Central memory CD8-positive, alpha-beta T cell (primary cell): ENCODE measurements at regions not wholly inside any gene's neighbourhood (a gene's known extent, or its start where the extent isn't known, plus 50 kb on each side); places are given as distances from the start of the nearest gene placed in this dataset.
"Not testable (repeated sequence)": the region's sequence is repeated elsewhere in the genome, so short reads cannot be mapped to it uniquely, and the experiment has no call there.

Experiments
- ATAC-seq: fragments of 150-1000 bp; cut with Tn5 transposase; replicated peaks from 2 replicates; pipeline ENCODE4 v1.10.0; 2022; ENCODE audit warnings: mild to moderate bottlenecking, moderate FRiP score, moderate number of reproducible peaks; ENCODE audit not compliant: poor library complexity, severe bottlenecking; ENCODE audit errors: extremely low read depth
- DNase-seq, 2 donors: peaks; one replicate each; pipeline ENCODE4 v3.0.0; 2021; ENCODE audit warnings: low spot score in 2 of 2
- H3K27ac Mint-ChIP-seq: one replicate; pipeline ENCODE4 v1.8.0; 2022; ENCODE audit warnings: low read depth, mild to moderate bottlenecking, moderate library complexity, mixed read lengths
- H3K27me3 Mint-ChIP-seq: one replicate; pipeline ENCODE4 v1.8.0; 2022; ENCODE audit warnings: mixed read lengths
- H3K36me3 Mint-ChIP-seq: one replicate; pipeline ENCODE4 v1.8.0; 2022; ENCODE audit warnings: mild to moderate bottlenecking, moderate library complexity, mixed read lengths; ENCODE audit not compliant: insufficient read depth
- H3K4me1 Mint-ChIP-seq: one replicate; pipeline ENCODE4 v1.8.0; 2022; ENCODE audit warnings: mixed read lengths
- H3K4me3 Mint-ChIP-seq: one replicate; pipeline ENCODE4 v1.8.0; 2022; ENCODE audit warnings: mild to moderate bottlenecking, moderate library complexity, mixed read lengths
- H3K9me3 Mint-ChIP-seq: one replicate; pipeline ENCODE4 v1.8.0; 2022; ENCODE audit warnings: mixed read lengths

DNA sequence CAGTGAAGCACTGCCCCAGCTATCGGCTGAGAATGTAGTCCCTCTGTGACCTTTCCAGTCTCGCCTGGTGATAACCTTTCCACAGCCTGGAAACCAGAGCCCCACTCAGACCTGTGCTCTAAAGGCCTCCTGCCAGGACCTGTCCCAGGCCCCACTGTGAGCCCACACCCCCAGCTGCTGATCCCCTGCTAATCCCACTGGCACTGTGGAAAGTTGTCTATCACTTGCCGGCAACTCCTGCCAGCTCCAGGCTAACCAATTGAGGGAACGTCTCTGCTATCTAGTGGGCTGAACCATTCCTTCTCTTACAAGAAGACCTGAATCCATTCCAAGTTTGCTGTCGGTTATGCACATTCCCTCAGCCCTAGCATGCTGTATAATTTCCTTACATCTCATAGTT lies 328.2 kb downstream of the FAM181B start:
- ATAC-seq: no peak

DNA sequence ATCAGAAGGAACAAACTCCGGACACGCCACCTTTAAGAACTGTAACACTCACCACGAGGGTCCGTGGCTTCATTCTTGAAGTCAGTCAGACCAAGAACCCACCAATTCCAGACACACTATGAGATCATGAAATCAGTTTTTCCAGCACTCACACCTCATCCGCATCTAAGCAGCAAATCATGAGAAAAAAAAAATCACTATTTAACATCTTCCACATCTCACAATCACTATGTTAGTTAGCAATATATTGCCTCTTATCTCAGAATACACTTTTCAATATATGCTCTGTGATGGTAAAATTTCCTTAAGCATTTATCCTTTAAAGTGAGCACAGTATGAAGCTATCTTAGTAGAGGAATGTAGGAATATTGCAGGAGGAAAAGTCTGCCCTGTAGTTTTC lies 328.7 kb downstream of the FAM181B start:
- Mint-ChIP-seq H3K27ac (no peak overlapping the region), H3K36me3 (peaks cover 2% of the 10 kb centered on the region), H3K4me1 (no peaks in the 10 kb centered on the region), H3K9me3 (peaks cover 12% of the 10 kb centered on the region), H3K27me3 (no peaks in the 10 kb centered on the region), H3K4me3 (no peak overlapping the region)
- DNase-seq (no peak), ATAC-seq (no peak)

More for the DNA sequence above, 328.2 kb downstream of the FAM181B start:
- DNase-seq: no peak
- H3K4me3 Mint-ChIP-seq: no peak overlapping the region
- H3K4me1 Mint-ChIP-seq: no peaks in the 10 kb centered on the region
- peaks cover 2% of the 10 kb centered on the region for H3K36me3 Mint-ChIP-seq
- peaks cover 10% of the 10 kb centered on the region for H3K9me3 Mint-ChIP-seq
- no peak overlapping the region for H3K27ac Mint-ChIP-seq
- no peaks in the 10 kb centered on the region for H3K27me3 Mint-ChIP-seq

DNA sequence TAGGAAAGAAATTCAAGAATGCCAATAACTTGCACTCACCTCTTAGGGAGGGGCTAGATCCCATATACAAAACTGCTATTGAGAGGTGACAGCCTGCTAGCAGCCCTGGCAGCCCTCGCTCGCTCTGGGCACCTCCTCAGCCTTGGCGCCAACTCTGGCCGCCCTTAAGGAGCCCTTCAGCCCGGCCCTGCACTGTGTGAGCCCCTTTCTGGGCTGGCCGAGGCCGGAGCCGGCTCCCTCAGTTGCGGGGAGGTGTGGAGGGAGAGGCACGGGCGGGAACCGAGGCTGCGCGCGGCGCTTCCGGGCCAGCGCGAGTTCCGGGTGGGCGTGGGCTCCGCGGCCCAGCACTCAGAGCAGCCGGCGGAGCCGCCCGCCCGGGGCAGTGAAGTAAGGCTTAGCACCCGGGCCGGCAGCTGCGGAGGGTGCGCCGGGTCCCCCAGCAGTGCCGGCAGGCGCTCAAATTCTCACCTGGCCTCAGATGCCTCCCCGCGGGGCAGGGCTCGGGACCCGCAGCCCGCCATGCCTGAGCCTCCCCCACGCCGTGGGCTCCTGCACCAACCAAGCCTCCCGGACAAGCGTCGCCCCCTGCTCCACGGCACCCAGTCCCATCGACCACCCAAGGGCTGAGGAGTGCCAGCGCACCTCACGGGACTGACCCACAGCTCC lies 329.9 kb downstream of the FAM181B start:
- DNase-seq: no peak
- no peak overlapping the region for H3K4me3 Mint-ChIP-seq
- no peaks in the 10 kb centered on the region for H3K27me3 Mint-ChIP-seq
- peaks cover 14% of the 10 kb centered on the region for H3K9me3 Mint-ChIP-seq
- no peaks in the 10 kb centered on the region for H3K4me1 Mint-ChIP-seq
- no peak for ATAC-seq
- H3K36me3 Mint-ChIP-seq: peaks cover 2% of the 10 kb centered on the region
- H3K27ac Mint-ChIP-seq: no peak overlapping the region

DNA sequence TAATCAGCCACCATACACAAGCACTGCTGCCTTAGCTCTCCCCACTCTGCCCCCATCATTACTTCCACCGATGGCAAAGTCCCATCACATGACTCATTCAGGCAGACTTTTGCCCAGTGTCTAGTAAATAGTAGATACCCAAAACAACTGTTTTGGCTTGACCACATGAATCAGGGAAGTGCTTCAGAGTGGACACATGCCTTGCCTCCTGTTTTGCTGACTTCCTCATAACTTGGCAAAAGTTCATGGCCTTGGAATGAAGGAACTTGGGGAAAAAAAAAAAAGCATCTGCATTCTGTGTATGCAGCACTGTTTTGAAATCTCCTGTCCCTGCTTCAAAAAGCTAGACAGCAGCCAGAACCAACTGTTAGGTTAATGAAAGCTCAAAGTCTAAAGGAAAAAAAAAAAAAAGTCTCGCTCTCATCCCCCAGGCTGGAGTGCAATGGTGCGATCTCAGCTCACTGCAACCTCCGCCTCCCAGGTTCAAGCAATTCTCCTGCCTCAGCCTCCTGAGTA lies 335.3 kb downstream of the FAM181B start:
- no peak for ATAC-seq
- Mint-ChIP-seq H3K36me3 (peaks cover 1% of the 10 kb centered on the region), H3K27ac (no peak overlapping the region), H3K27me3 (no peaks in the 10 kb centered on the region), H3K4me1 (no peaks in the 10 kb centered on the region), H3K9me3 (peaks cover 8% of the 10 kb centered on the region), H3K4me3 (no peak overlapping the region)
- no peak for DNase-seq

DNA sequence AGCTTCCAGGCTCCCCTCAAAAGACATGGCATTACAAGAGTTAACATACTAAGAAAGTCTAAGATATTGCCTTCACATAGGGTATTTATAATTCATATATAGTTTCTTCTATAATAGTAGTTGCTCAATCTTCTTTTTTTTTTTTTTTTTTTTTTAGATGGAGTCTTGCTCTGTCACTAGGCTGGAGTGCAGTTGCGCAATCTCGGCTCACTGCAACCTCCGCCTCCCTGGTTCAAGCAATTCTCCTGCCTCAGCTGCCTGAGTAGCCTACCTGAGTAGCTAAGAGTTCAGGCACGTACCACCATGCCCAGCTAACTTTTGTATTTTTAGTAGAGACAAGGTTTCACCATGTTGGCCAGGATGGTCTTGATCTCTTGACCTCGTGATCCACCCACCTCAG lies 337.0 kb downstream of the FAM181B start:
- not testable (repeated sequence) for H3K36me3 Mint-ChIP-seq, H3K9me3 Mint-ChIP-seq

DNA sequence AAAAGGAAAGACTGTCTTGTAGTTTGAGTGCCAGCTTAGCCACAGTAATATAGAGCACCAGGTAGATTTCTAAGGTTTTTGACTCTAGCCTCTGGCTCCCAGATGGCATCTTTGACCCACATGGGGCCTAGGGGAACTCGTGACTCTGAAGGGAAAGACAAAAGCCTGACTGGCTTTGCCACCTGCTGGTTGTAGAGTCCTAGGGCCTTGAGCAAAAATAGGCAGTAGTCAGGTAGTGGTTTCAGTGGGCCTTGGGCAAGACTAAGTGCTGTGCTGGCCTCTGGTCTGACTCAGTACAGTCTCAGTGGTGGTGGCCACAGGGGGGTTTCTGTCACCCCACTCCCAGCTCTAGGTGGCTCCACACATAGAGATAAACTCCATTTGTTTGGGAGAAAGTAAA lies 349.4 kb downstream of the FAM181B start:
- H3K4me3 Mint-ChIP-seq: no peak overlapping the region
- DNase-seq: no peak
- no peaks in the 10 kb centered on the region for H3K27me3 Mint-ChIP-seq
- peaks cover 18% of the 10 kb centered on the region for H3K9me3 Mint-ChIP-seq
- ATAC-seq: no peak
- H3K27ac Mint-ChIP-seq: no peak overlapping the region
- H3K4me1 Mint-ChIP-seq: no peaks in the 10 kb centered on the region
- no peaks in the 10 kb centered on the region for H3K36me3 Mint-ChIP-seq

More for the DNA sequence above, 337.0 kb downstream of the FAM181B start:
- not testable (repeated sequence) for H3K27me3 Mint-ChIP-seq, H3K27ac Mint-ChIP-seq, H3K4me3 Mint-ChIP-seq, H3K4me1 Mint-ChIP-seq, DNase-seq, ATAC-seq

DNA sequence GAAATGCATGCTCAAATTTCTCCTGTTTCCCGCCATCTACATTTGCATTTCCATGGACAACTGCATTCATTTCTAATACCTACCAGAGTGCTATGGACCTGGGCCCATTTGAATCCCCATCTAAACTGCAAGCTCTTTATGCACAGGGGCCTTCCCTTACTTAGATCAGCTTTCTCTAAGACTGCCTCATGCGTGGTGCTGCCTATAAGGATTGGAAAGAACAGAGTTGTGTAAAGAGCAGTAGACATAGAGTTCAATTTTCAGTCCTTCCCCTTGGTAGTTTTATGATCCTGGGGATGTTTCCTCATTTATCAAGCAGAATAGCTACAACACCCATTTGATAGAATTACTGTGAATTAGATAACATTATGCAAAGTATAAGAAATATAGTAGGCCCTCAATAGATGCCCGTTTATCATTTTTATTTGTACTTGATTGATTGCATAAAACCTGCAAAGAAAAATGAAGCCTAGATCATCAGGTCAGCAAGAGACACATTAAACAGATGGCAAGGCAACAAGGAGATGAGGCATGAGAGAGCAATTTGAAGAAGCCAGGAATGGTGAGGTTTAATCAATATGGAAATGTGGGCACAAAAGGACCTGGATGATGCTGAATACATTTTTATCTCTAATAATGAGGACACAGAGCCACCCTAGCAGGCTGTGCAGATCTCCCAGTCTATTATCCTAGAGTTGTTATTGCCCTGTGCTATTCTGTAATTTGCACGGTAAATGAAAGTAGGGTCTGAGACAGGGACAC lies 359.7 kb downstream of the FAM181B start:
- no peak overlapping the region for H3K4me3 Mint-ChIP-seq
- DNase-seq (no peak), ATAC-seq (no peak)
- H3K27ac Mint-ChIP-seq: no peak overlapping the region
- H3K27me3 Mint-ChIP-seq: no peaks in the 10 kb centered on the region
- no peaks in the 10 kb centered on the region for H3K4me1 Mint-ChIP-seq
- H3K36me3 Mint-ChIP-seq: no peaks in the 10 kb centered on the region
- peaks cover 6% of the 10 kb centered on the region for H3K9me3 Mint-ChIP-seq

DNA sequence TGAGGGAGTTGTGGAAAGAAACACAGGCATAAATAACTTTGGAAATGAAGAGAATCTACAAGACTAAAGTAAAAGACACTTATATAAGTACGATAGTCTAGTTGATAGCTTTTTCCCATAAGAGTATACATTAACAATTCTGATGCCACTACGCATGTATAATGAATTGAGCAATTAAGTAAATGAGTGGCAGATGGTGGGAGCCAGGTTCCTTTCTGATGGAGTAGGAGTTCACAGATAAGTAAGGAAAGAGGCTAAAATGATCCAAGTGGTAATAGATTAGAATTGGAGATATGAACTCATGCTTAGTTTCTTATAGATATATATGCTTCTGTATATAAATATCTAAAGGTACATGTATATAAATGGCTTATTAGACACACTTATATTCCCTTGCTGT lies 368.3 kb downstream of the FAM181B start:
- DNase-seq (no peak), ATAC-seq (no peak)
- no peak overlapping the region for H3K4me3 Mint-ChIP-seq
- no peak overlapping the region for H3K27ac Mint-ChIP-seq
- H3K36me3 Mint-ChIP-seq: no peaks in the 10 kb centered on the region
- peaks cover 9% of the 10 kb centered on the region for H3K9me3 Mint-ChIP-seq
- no peaks in the 10 kb centered on the region for H3K4me1 Mint-ChIP-seq
- no peaks in the 10 kb centered on the region for H3K27me3 Mint-ChIP-seq

DNA sequence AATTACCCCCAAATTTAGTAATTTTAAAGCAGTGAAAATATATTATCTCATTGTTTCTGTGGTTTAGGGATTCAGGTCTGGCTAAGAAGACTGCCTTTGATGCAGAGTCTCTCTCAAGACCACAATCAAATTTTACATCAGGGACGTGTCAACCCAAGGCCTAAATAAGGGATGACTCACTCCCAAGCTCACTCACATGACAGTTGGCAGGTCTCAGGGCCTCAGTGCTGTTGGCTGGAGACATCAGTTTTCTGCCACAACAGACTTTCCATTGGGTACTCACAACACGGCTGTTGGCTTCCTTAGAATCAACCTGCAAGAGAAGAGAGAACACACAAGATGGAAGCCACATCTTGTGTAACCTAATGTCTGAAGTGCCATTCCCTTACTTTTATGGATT lies 377.3 kb downstream of the FAM181B start:
- H3K9me3 Mint-ChIP-seq: no peaks in the 10 kb centered on the region
- H3K27ac Mint-ChIP-seq: no peak overlapping the region
- no peak for ATAC-seq
- no peak for DNase-seq
- no peaks in the 10 kb centered on the region for H3K4me1 Mint-ChIP-seq
- H3K36me3 Mint-ChIP-seq: no peaks in the 10 kb centered on the region
- no peak overlapping the region for H3K4me3 Mint-ChIP-seq
- no peaks in the 10 kb centered on the region for H3K27me3 Mint-ChIP-seq

DNA sequence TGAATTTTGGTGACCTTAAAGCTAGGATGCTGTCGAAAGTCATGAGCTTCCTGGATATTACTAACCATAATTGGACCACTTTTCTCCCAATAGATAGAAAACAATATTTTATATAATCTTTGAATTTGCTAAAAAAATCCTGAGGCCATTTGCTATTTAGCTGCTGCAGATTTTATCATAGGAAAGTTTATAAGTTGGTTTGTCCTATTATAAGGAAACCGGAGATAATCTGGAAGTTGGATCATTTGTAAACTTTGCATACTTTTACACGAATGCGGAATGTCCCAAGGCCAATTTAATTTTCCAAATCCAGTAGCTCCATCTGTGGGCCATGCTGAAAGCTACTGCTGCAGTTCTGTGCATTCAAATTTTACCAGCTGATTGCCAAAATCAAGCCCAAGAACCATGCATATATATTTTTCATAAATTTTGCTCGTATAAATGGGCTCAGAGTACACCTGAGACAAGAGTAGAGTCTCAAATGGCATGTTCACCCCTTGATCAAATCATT lies 378.3 kb downstream of the FAM181B start:
- Mint-ChIP-seq H3K36me3 (no peaks in the 10 kb centered on the region), H3K27ac (no peak overlapping the region), H3K9me3 (no peaks in the 10 kb centered on the region), H3K4me1 (no peaks in the 10 kb centered on the region), H3K27me3 (no peaks in the 10 kb centered on the region), H3K4me3 (no peak overlapping the region)
- no peak for ATAC-seq
- DNase-seq: no peak

DNA sequence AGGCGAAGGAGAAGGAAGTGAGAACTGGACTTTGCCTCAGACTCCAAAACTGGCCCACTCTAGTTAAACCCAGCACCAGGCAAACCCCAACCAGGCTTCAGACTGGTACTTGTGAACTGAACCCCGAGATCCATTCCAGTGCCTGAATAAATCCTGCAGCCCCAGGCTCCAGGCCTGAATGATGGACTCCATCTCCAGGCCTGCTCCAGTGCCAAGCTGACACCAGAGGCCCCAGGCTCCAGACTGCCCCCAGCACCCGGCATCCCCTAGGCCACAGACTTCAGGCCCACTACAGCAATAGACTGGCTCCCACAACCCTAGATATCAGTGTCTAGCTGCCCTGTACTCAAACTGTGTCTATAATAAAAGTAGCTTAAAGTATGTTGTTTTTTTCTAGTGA lies 406.8 kb downstream of the FAM181B start:
- Mint-ChIP-seq H3K27me3 (no peaks in the 10 kb centered on the region), H3K36me3 (no peaks in the 10 kb centered on the region), H3K27ac (no peak overlapping the region), H3K4me1 (no peaks in the 10 kb centered on the region), H3K4me3 (no peak overlapping the region), H3K9me3 (no peaks in the 10 kb centered on the region)
- ATAC-seq (no peak), DNase-seq (no peak)

DNA sequence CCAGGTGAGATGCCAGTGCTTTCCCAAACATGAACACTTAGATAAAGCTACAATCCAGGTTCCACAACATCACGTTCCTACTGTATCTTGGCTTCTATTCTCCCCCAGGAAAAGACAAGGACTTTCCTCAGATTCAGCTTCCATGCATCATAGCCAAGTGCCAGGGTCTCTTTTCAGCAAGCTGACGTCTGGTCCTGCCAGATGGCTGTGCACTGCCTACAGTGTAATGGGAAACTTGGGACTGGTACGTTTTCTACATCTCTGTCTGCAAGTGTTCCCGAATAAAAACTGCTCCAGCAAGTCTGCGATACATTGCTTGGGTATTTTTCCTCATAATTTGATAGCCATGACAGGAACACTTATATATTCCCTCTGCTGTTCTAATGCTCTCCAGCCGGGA lies 412.5 kb downstream of the FAM181B start:
- H3K36me3 Mint-ChIP-seq: no peaks in the 10 kb centered on the region
- H3K27me3 Mint-ChIP-seq: no peaks in the 10 kb centered on the region
- H3K9me3 Mint-ChIP-seq: no peaks in the 10 kb centered on the region
- H3K4me1 Mint-ChIP-seq: no peaks in the 10 kb centered on the region
- DNase-seq (no peak), ATAC-seq (no peak)
- no peak overlapping the region for H3K4me3 Mint-ChIP-seq
- H3K27ac Mint-ChIP-seq: no peak overlapping the region

DNA sequence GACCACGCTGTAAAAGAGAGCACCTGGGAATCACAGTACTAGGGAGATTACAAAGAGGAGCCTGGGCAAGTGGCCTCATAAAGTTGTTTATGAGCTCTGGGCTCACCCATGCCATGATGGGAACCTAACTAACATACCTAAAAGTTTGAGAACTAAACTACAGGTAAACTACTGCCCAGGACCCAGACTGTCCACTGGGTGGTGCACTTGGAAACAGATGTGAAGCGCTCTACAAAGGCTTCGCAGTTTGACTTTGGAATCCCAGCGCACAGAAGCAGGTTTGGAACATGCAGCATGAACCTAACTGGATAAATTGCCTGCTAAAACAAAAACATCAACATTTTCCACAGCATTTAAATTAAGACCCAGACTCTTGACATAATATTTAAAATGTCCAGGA lies 418.6 kb downstream of the FAM181B start:
- no peaks in the 10 kb centered on the region for H3K36me3 Mint-ChIP-seq
- ATAC-seq (no peak), DNase-seq (no peak)
- no peaks in the 10 kb centered on the region for H3K9me3 Mint-ChIP-seq
- no peaks in the 10 kb centered on the region for H3K27me3 Mint-ChIP-seq
- H3K4me3 Mint-ChIP-seq: no peak overlapping the region
- no peaks in the 10 kb centered on the region for H3K4me1 Mint-ChIP-seq
- no peak overlapping the region for H3K27ac Mint-ChIP-seq
